Ammon's horn (tissue), 1 donor: ENCODE measurements at regions not wholly inside any gene's neighbourhood (a gene's known extent, or its start where the extent isn't known, plus 50 kb on each side); places are given as distances from the start of the nearest gene placed in this dataset.

Experiments
- DNase-seq: peaks from one replicate; pipeline ENCODE4 v3.0.0-alpha.2; 2016; ENCODE audit warnings: low spot score

GRCh38 chr2:52934920-52935640 lies 832.5 kb upstream of the CHAC2 start:
- DNase-seq, result no peak

- no peak for DNase-seq
Observed at GRCh38 chr2:52934323-52934898, 833.2 kb upstream of the CHAC2 start.

- no peak for DNase-seq
Observed at GRCh38 chr2:52933878-52934277, 833.7 kb upstream of the CHAC2 start.

- no peak for DNase-seq
Observed at GRCh38 chr2:52931660-52932059, 835.9 kb upstream of the CHAC2 start.

- no peak for DNase-seq
Observed at GRCh38 chr2:52929412-52929811, 838.2 kb upstream of the CHAC2 start.

GRCh38 chr2:52919673-52920072 lies 847.9 kb upstream of the CHAC2 start:
- DNase-seq, result no peak

- no peak for DNase-seq
Observed at GRCh38 chr2:52918551-52918950, 849.1 kb upstream of the CHAC2 start.

GRCh38 chr2:52916981-52917380 lies 850.6 kb upstream of the CHAC2 start:
- DNase-seq, result no peak

GRCh38 chr2:52904355-52904891 lies 863.2 kb upstream of the CHAC2 start:
- no peak for DNase-seq

GRCh38 chr2:52897511-52898044 lies 870.0 kb upstream of the CHAC2 start:
- DNase-seq, result no peak

GRCh38 chr2:52895726-52896340 lies 871.8 kb upstream of the CHAC2 start:
- DNase-seq, result peak; percentile 15

GRCh38 chr2:52886556-52886955 lies 881.0 kb upstream of the CHAC2 start:
- DNase-seq, result peak; percentile 47

GRCh38 chr2:52884761-52885352 lies 882.7 kb upstream of the CHAC2 start:
- no peak for DNase-seq

- no peak for DNase-seq
Observed at GRCh38 chr2:52882974-52883373, 884.6 kb upstream of the CHAC2 start.

GRCh38 chr2:52881606-52882005 lies 886.0 kb upstream of the CHAC2 start:
- DNase-seq, result no peak

GRCh38 chr2:52880872-52881271 lies 886.7 kb upstream of the CHAC2 start:
- DNase-seq, result no peak

- no peak for DNase-seq
Observed at GRCh38 chr2:52879561-52879960, 888.0 kb upstream of the CHAC2 start.

- no peak for DNase-seq
Observed at GRCh38 chr2:52877703-52878102, 889.9 kb upstream of the CHAC2 start.

- DNase-seq, result no peak
Observed at GRCh38 chr2:52874466-52875106, 893.0 kb upstream of the CHAC2 start.

GRCh38 chr2:52862801-52863200 lies 904.8 kb upstream of the CHAC2 start:
- DNase-seq, result no peak

- no peak for DNase-seq
Observed at GRCh38 chr2:52861596-52861995, 906.0 kb upstream of the CHAC2 start.

- no peak for DNase-seq
Observed at GRCh38 chr2:52859065-52859464, 908.5 kb upstream of the CHAC2 start.
